ENCODE measurements at regions not wholly inside any gene's neighbourhood (a gene's known extent, or its start where the extent isn't known, plus 50 kb on each side); places are given as distances from the start of the nearest gene placed in this dataset.

DNA sequence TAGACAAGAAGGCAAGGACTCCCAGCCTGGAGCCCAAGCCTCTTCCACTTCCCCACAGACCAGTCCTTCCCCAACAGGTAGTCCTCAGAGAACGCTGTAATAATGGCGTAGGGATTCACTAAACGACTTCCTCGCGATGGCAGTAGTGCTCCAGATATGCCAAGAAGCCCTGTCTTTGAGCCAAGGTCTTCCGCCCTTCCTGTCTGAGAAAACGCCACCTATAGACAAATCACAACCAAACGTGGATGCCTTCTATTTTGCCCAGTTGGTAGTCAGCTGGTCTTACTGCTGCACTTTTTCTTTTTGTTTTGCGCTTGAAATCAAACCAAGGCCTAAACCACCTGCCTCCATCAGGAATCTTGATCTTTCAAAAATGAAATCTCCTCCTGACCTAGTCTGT lies 203.3 kb downstream of the OR13H1 start:
- TF ChIP-seq POU2F2 (IDR thresholded peaks at IDR 0.05; ENCODE audit: low read depth, low read length) = no peak
- no peak for TF ChIP-seq POLR2AphosphoS5 (IDR thresholded peaks at IDR 0.05; ENCODE audit: low read depth, low read length)
- TF ChIP-seq POLR2A (IDR thresholded peaks at IDR 0.05; ENCODE audit: low read depth, low read length) = no peak
- TF ChIP-seq TAF1 (IDR thresholded peaks at IDR 0.05; ENCODE audit: low read depth, low read length) = no peak
- no peak for TF ChIP-seq SPI1 (IDR thresholded peaks at IDR 0.05; ENCODE audit: low read depth, low read length)
